Esophagus muscularis mucosa (tissue), 3 donors: ENCODE measurements at regions not wholly inside any gene's neighbourhood (a gene's known extent, or its start where the extent isn't known, plus 50 kb on each side); places are given as distances from the start of the nearest gene placed in this dataset.

Experiments
- CTCF ChIP-seq, 3 experiments: fragments of 200-600 bp in 2 of 3; fragments of 450-650 bp in 1 of 3; sonication (generic) in 2 of 3; IDR thresholded peaks; one replicate each; pipeline ENCODE4 v1.5.1; 2017 to 2019; ENCODE audit warnings: antibody characterized with exemption in 3 of 3, mild to moderate bottlenecking in 2 of 3, moderate library complexity in 1 of 3
- POLR2A ChIP-seq: fragments of 450-650 bp; IDR thresholded peaks from one replicate; pipeline ENCODE4 v1.6.1; 2017; ENCODE audit warnings: antibody characterized with exemption, moderate library complexity, mild to moderate bottlenecking, low read depth
- POLR2AphosphoS5 ChIP-seq, 2 donors: sonication (generic); formaldehyde crosslinking; IDR thresholded peaks; one replicate each; pipeline ENCODE4 v1.6.1; 2017; ENCODE audit warnings: antibody characterized with exemption in 2 of 2

- TF ChIP-seq POLR2AphosphoS5 (IDR thresholded peaks at IDR 0.05): no peak
- TF ChIP-seq POLR2A: no peak
- TF ChIP-seq CTCF (IDR thresholded peaks at IDR 0.05): no peak
Measured at GRCh38 chr2:59029058-59029457, 787.9 kb upstream of the FANCL start.
